ENCODE measurements at regions not wholly inside any gene's neighbourhood (a gene's known extent, or its start where the extent isn't known, plus 50 kb on each side); places are given as distances from the start of the nearest gene placed in this dataset.
"Not testable (repeated sequence)": the region's sequence is repeated elsewhere in the genome, so short reads cannot be mapped to it uniquely, and the experiment has no call there.

DNA sequence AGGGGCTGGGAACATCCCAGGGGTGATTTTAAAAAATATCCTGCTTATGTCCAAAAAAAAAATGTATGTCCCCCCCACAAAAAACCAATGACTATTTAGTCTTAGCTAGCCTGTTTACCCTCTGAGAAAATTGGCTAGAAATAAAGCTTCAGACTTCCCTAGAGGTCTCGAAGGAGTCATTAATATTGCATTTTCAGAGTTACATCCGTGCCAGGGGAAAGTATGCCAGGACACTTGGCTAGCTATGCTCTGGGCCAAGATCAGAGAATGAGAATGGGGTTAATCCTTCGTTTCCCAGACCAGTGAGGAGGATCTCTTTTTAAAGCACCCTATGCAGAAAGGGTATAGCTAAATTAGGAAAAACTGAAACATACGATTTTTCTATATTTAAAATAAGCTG, 183.6 kb downstream of the MC4R start:
- Histone ChIP-seq H3K4me2 (ENCODE audit: low read length, poor library complexity, severe bottlenecking) (no peak overlapping the region), H3K23ac (ENCODE audit: low read length in 2 of 2) (no peak overlapping the region), H3K4ac (ENCODE audit: low read depth in 1 of 2, low read length in 2 of 2) (no peak overlapping the region), H3K4me3 (ENCODE audit: insufficient read depth in 1 of 2, low read depth in 1 of 2, low read length in 2 of 2) (no peak overlapping the region), H3K9me3 (ENCODE audit: control insufficient read depth, low read length) (no peaks in the 10 kb centered on the region), H3K79me1 (replicated peaks; ENCODE audit: low read length, poor library complexity, severe bottlenecking) (no peaks in the 10 kb centered on the region), H2BK120ac (ENCODE audit: low read depth, low read length) (no peak overlapping the region), H4K8ac (ENCODE audit: low read length) (no peak overlapping the region), H2BK5ac (ENCODE audit: low read depth, low read length, poor library complexity, severe bottlenecking) (no peak overlapping the region), H3K9ac (ENCODE audit: low read length) (no peak overlapping the region), H2BK15ac (ENCODE audit: low read depth, poor library complexity, severe bottlenecking) (no peak overlapping the region), H2AK5ac (ENCODE audit: low read length, severe bottlenecking) (no peak overlapping the region), H3K4me1 (ENCODE audit: control insufficient read depth, insufficient read depth, low read depth, low read length) (no peaks in the 10 kb centered on the region), H4K91ac (ENCODE audit: low read length) (no peak overlapping the region), H3K27me3 (ENCODE audit: control insufficient read depth in 1 of 2, insufficient read depth in 1 of 2, low read length in 2 of 2) (no peaks in the 10 kb centered on the region), H3K27ac (ENCODE audit: low read length, poor library complexity, severe bottlenecking) (no peak overlapping the region), H2BK12ac (ENCODE audit: low read length in 2 of 2) (no peak overlapping the region), H3K36me3 (ENCODE audit: control insufficient read depth in 1 of 2, insufficient read depth in 2 of 2, low read depth in 1 of 2, low read length in 2 of 2) (no peaks in the 10 kb centered on the region), H2AFZ (ENCODE audit: low read depth, low read length) (no peak overlapping the region), H3K14ac (ENCODE audit: low read length in 2 of 2) (no peak overlapping the region), H3K18ac (ENCODE audit: low read depth in 1 of 2, low read length in 2 of 2) (no peak overlapping the region)
- no peak for DNase-seq
- 63% methylated on average over 3 of the region's 4 CpGs for WGBS

DNA sequence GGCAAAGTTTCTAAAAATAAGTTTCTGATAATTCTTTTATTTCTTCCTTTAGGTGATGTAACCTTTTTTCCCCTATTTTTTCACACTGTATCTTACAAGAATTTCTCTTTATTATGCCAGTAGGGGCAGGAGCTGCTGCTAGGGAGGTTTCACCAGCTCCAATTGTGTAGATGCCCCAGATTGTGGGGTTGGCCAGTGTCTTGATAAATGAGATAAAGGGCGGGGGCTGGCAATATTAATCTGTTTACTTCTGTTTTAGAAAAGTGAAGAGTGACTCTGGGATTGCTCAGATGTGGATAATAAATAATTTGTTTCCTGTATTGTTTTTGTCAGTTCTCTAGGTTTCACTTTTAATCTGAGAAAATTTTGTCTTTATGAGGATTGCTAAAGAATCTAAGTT, 190.4 kb downstream of the MC4R start:
- Histone ChIP-seq H2AK5ac (ENCODE audit: low read length, severe bottlenecking) (no peak overlapping the region), H3K4me3 (ENCODE audit: insufficient read depth in 1 of 2, low read depth in 1 of 2, low read length in 2 of 2) (no peak overlapping the region), H3K9ac (ENCODE audit: low read length) (no peak overlapping the region), H2BK5ac (ENCODE audit: low read depth, low read length, poor library complexity, severe bottlenecking) (no peak overlapping the region), H2AFZ (ENCODE audit: low read depth, low read length) (no peak overlapping the region), H4K91ac (ENCODE audit: low read length) (no peak overlapping the region), H3K14ac (ENCODE audit: low read length in 2 of 2) (no peak overlapping the region), H3K4me1 (ENCODE audit: control insufficient read depth, insufficient read depth, low read depth, low read length) (no peaks in the 10 kb centered on the region), H3K27ac (ENCODE audit: low read length, poor library complexity, severe bottlenecking) (no peak overlapping the region), H3K9me3 (ENCODE audit: control insufficient read depth, low read length) (no peaks in the 10 kb centered on the region), H3K36me3 (ENCODE audit: control insufficient read depth in 1 of 2, insufficient read depth in 2 of 2, low read depth in 1 of 2, low read length in 2 of 2) (no peaks in the 10 kb centered on the region), H3K27me3 (ENCODE audit: control insufficient read depth in 1 of 2, insufficient read depth in 1 of 2, low read length in 2 of 2) (peaks cover 0 to 5% of the 10 kb centered on the region in 2 experiments), H2BK15ac (ENCODE audit: low read depth, poor library complexity, severe bottlenecking) (no peak overlapping the region), H3K4me2 (ENCODE audit: low read length, poor library complexity, severe bottlenecking) (no peak overlapping the region), H2BK12ac (ENCODE audit: low read length in 2 of 2) (no peak overlapping the region), H3K4ac (ENCODE audit: low read depth in 1 of 2, low read length in 2 of 2) (no peak overlapping the region), H4K8ac (ENCODE audit: low read length) (no peak overlapping the region), H3K79me1 (replicated peaks; ENCODE audit: low read length, poor library complexity, severe bottlenecking) (no peaks in the 10 kb centered on the region), H2BK120ac (ENCODE audit: low read depth, low read length) (no peak overlapping the region), H3K18ac (ENCODE audit: low read depth in 1 of 2, low read length in 2 of 2) (no peak overlapping the region), H3K23ac (ENCODE audit: low read length in 2 of 2) (no peak overlapping the region)
- DNase-seq: no peak
- WGBS: 92% methylated on average over 1 of the region's 1 CpG

DNA sequence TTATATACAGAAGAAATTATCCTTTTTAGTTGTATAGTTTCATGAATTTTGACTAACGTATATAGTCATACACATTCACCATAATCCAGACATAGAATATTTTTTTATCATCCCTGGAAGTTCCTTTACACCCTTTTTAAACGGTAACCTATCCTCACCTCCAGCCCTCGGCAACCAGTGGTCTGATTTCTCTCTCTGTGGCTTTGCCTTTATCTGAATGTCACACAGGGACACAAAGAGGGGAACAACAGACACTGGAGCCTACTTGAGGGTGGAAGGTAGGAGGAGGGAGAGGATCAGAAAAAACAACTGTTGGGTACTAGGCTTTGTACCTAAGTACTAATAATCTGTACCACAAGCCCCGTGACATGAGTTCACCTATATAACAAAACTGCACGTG, 191.9 kb downstream of the MC4R start:
- Histone ChIP-seq H3K14ac (ENCODE audit: low read length in 2 of 2) (no peak overlapping the region), H4K91ac (ENCODE audit: low read length) (no peak overlapping the region), H2AK5ac (ENCODE audit: low read length, severe bottlenecking) (no peak overlapping the region), H3K4me2 (ENCODE audit: low read length, poor library complexity, severe bottlenecking) (no peak overlapping the region), H3K4ac (ENCODE audit: low read depth in 1 of 2, low read length in 2 of 2) (no peak overlapping the region), H4K8ac (ENCODE audit: low read length) (no peak overlapping the region), H2BK120ac (ENCODE audit: low read depth, low read length) (no peak overlapping the region), H2AFZ (ENCODE audit: low read depth, low read length) (no peak overlapping the region), H3K23ac (ENCODE audit: low read length in 2 of 2) (no peak overlapping the region), H3K79me1 (replicated peaks; ENCODE audit: low read length, poor library complexity, severe bottlenecking) (no peaks in the 10 kb centered on the region), H2BK12ac (ENCODE audit: low read length in 2 of 2) (no peak overlapping the region), H2BK15ac (ENCODE audit: low read depth, poor library complexity, severe bottlenecking) (no peak overlapping the region), H3K27me3 (ENCODE audit: control insufficient read depth in 1 of 2, insufficient read depth in 1 of 2, low read length in 2 of 2) (peaks cover 0 to 5% of the 10 kb centered on the region in 2 experiments), H3K18ac (ENCODE audit: low read depth in 1 of 2, low read length in 2 of 2) (no peak overlapping the region), H3K9me3 (ENCODE audit: control insufficient read depth, low read length) (no peaks in the 10 kb centered on the region), H3K4me3 (ENCODE audit: insufficient read depth in 1 of 2, low read depth in 1 of 2, low read length in 2 of 2) (no peak overlapping the region), H2BK5ac (ENCODE audit: low read depth, low read length, poor library complexity, severe bottlenecking) (no peak overlapping the region), H3K27ac (ENCODE audit: low read length, poor library complexity, severe bottlenecking) (no peak overlapping the region), H3K36me3 (ENCODE audit: control insufficient read depth in 1 of 2, insufficient read depth in 2 of 2, low read depth in 1 of 2, low read length in 2 of 2) (no peaks in the 10 kb centered on the region), H3K9ac (ENCODE audit: low read length) (no peak overlapping the region), H3K4me1 (ENCODE audit: control insufficient read depth, insufficient read depth, low read depth, low read length) (no peaks in the 10 kb centered on the region)
- DNase-seq: no peak
- 92% methylated on average over 3 of the region's 5 CpGs for WGBS

DNA sequence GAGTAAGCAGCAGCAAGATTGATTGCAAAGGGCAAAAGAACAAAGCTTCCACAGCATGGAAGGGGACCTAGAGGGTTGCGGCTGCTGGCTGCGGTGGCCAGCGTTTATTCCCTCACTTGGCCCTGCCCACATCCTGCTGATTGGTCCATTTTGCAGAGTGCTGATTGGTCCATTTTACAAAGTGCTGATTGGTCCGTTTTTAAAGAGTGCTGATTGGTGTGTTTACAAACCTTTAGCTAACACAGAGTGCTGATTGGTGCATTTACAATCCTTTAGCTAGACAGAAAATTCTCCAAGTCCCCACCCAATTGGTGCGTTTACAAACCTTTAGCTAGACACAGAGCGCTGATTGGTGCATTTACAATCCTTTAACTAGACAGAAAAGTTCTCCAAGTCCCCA, 194.4 kb downstream of the MC4R start:
- not testable (repeated sequence) for H3K9ac ChIP-seq (ENCODE audit: low read length); H3K9me3 ChIP-seq (ENCODE audit: control insufficient read depth, low read length); H3K27me3 ChIP-seq (ENCODE audit: control insufficient read depth in 1 of 2, insufficient read depth in 1 of 2, low read length in 2 of 2); H2BK12ac ChIP-seq (ENCODE audit: low read length in 2 of 2); H2AK5ac ChIP-seq (ENCODE audit: low read length, severe bottlenecking); H2BK15ac ChIP-seq (ENCODE audit: low read depth, poor library complexity, severe bottlenecking); H3K27ac ChIP-seq (ENCODE audit: low read length, poor library complexity, severe bottlenecking); DNase-seq; H2AFZ ChIP-seq (ENCODE audit: low read depth, low read length); H3K4me3 ChIP-seq (ENCODE audit: insufficient read depth in 1 of 2, low read depth in 1 of 2, low read length in 2 of 2); H2BK120ac ChIP-seq (ENCODE audit: low read depth, low read length); H3K4ac ChIP-seq (ENCODE audit: low read depth in 1 of 2, low read length in 2 of 2); H4K91ac ChIP-seq (ENCODE audit: low read length); H3K14ac ChIP-seq (ENCODE audit: low read length in 2 of 2); H3K23ac ChIP-seq (ENCODE audit: low read length in 2 of 2); H3K36me3 ChIP-seq (ENCODE audit: control insufficient read depth in 1 of 2, insufficient read depth in 2 of 2, low read depth in 1 of 2, low read length in 2 of 2); H3K4me2 ChIP-seq (ENCODE audit: low read length, poor library complexity, severe bottlenecking); H3K18ac ChIP-seq (ENCODE audit: low read depth in 1 of 2, low read length in 2 of 2); H3K4me1 ChIP-seq (ENCODE audit: control insufficient read depth, insufficient read depth, low read depth, low read length); H3K79me1 ChIP-seq (replicated peaks; ENCODE audit: low read length, poor library complexity, severe bottlenecking); H2BK5ac ChIP-seq (ENCODE audit: low read depth, low read length, poor library complexity, severe bottlenecking)
- 90% methylated on average over 6 of the region's 6 CpGs for WGBS
- peak overlapping the region; percentile 42 for H4K8ac ChIP-seq (ENCODE audit: low read length)

Data from mesenchymal stem cell (in vitro differentiated cells and primary cell).